Naive thymus-derived CD4-positive, alpha-beta T cell (primary cell): ENCODE measurements at regions not wholly inside any gene's neighbourhood (a gene's known extent, or its start where the extent isn't known, plus 50 kb on each side); places are given as distances from the start of the nearest gene placed in this dataset.

ENCODE experiments used
- ATAC-seq: fragments of 150-1000 bp; cut with Tn5 transposase; 2 replicates; pipeline ENCODE4 v1.10.0; 2021; ENCODE audit warnings: mild to moderate bottlenecking, moderate library complexity
- CTCF ChIA-PET: fragments of 350-600 bp; sonication (Branson Sonifier 250); formaldehyde crosslinking; loops from one replicate; lab custom pipeline; 2021; ENCODE audit warnings: antibody characterized with exemption; lab: Charles Lee
- POLR2A ChIA-PET: fragments of 350-600 bp; sonication (Branson Sonifier 250); formaldehyde crosslinking; loops from one replicate; lab custom pipeline; 2021; ENCODE audit warnings: antibody characterized with exemption, inconsistent platforms; lab: Charles Lee
- DNase-seq, 9 donors: peaks; one replicate each; pipeline versions ENCODE4 v3.0.0 to v3.0.0-alpha.2; 2020 to 2022; ENCODE audit warnings: mixed read lengths in 1 of 9
- H3K27ac ChIP-seq: one replicate; pipeline ENCODE4 v1.7.0; 2013; ENCODE audit warnings: mild to moderate bottlenecking, low read depth, low read length, moderate library complexity
- H3K27me3 ChIP-seq, 2 donors: one replicate each; pipeline ENCODE4 v1.7.0; 2013; ENCODE audit warnings: low read length in 2 of 2, mild to moderate bottlenecking in 2 of 2, moderate library complexity in 2 of 2; ENCODE audit not compliant: control insufficient read depth in 2 of 2, insufficient read depth in 2 of 2
- H3K36me3 ChIP-seq, 3 experiments: 1 replicate in 2 of 3; 2 replicates in 1 of 3; pipeline ENCODE4 v1.7.0; 2013; ENCODE audit warnings: low read length in 3 of 3, mild to moderate bottlenecking in 3 of 3, moderate library complexity in 1 of 3; ENCODE audit not compliant: insufficient read depth in 3 of 3, control insufficient read depth in 2 of 3
- H3K4me1 ChIP-seq, 2 donors: one replicate each; pipeline ENCODE4 v1.7.0; 2013; ENCODE audit warnings: low read length in 2 of 2, mild to moderate bottlenecking in 2 of 2, moderate library complexity in 1 of 2; ENCODE audit not compliant: control insufficient read depth in 2 of 2, insufficient read depth in 2 of 2
- H3K4me3 ChIP-seq: 2 replicates; pipeline ENCODE4 v1.7.0; 2013; ENCODE audit warnings: mild to moderate bottlenecking, low read length
- H3K9me3 ChIP-seq, 3 experiments: 1 replicate in 2 of 3; 2 replicates in 1 of 3; pipeline ENCODE4 v1.7.0; 2013; ENCODE audit warnings: low read length in 3 of 3; ENCODE audit not compliant: control insufficient read depth in 2 of 3
- H3K27ac Mint-ChIP-seq, 9 donors: one replicate each; pipeline ENCODE4 v1.8.0; 2020 to 2022; ENCODE audit warnings: mixed read lengths in 9 of 9, mild to moderate bottlenecking in 8 of 9, moderate library complexity in 5 of 9, inconsistent platforms in 2 of 9
- H3K27me3 Mint-ChIP-seq, 5 donors: one replicate each; pipeline ENCODE4 v1.8.0; 2021 to 2022; ENCODE audit warnings: mixed read lengths in 5 of 5, mild to moderate bottlenecking in 1 of 5
- H3K36me3 Mint-ChIP-seq, 5 donors: one replicate each; pipeline ENCODE4 v1.8.0; 2020 to 2022; ENCODE audit warnings: mixed read lengths in 5 of 5, mild to moderate bottlenecking in 3 of 5, inconsistent platforms in 1 of 5
- H3K4me1 Mint-ChIP-seq, 7 donors: one replicate each; pipeline ENCODE4 v1.8.0; 2020 to 2022; ENCODE audit warnings: mixed read lengths in 7 of 7, mild to moderate bottlenecking in 3 of 7, inconsistent platforms in 1 of 7
- H3K4me3 Mint-ChIP-seq, 10 donors: one replicate each; pipeline ENCODE4 v1.8.0; 2020 to 2022; ENCODE audit warnings: mild to moderate bottlenecking in 10 of 10, mixed read lengths in 10 of 10, moderate library complexity in 6 of 10, inconsistent platforms in 2 of 10
- H3K9me3 Mint-ChIP-seq, 11 donors: one replicate each; pipeline ENCODE4 v1.8.0; 2020 to 2022; ENCODE audit warnings: mixed read lengths in 11 of 11, mild to moderate bottlenecking in 4 of 11, inconsistent platforms in 1 of 11, moderate library complexity in 1 of 11
- intact Hi-C, 2 donors: fragments of 100-400 bp; cut with micrococcal nuclease; formaldehyde crosslinking; loops; one replicate each; pipeline ENCODE4 v1.15.1; 2023

GRCh38 chr4:10276152-10276551 lies 159.6 kb upstream of the WDR1 start:
- intact Hi-C loops, result no loop called here
- no peak overlapping the region for H3K27ac Mint-ChIP-seq
- DNase-seq (no peak), ATAC-seq (no peak)
- POLR2A ChIA-PET, result no interaction called here
- H3K9me3 Mint-ChIP-seq, result no peaks in the 10 kb centered on the region
- no peak overlapping the region for H3K4me3 Mint-ChIP-seq
- Histone ChIP-seq H3K27ac (no peak overlapping the region), H3K4me3 (no peak overlapping the region), H3K9me3 (no peaks in the 10 kb centered on the region), H3K4me1 (no peaks in the 10 kb centered on the region), H3K27me3 (no peaks in the 10 kb centered on the region), H3K36me3 (no peaks in the 10 kb centered on the region)
- CTCF ChIA-PET, result interaction anchor here (0.6 kb wide), 1 partner anchor 86 kb away, joined by 3 read pairs; no protein-coding TSS in a partner anchor
- peaks cover 0 to 3% (median 0%) of the 10 kb centered on the region in 5 donors for H3K27me3 Mint-ChIP-seq
- H3K36me3 Mint-ChIP-seq, result no peaks in the 10 kb centered on the region
- no peaks in the 10 kb centered on the region for H3K4me1 Mint-ChIP-seq

DNA sequence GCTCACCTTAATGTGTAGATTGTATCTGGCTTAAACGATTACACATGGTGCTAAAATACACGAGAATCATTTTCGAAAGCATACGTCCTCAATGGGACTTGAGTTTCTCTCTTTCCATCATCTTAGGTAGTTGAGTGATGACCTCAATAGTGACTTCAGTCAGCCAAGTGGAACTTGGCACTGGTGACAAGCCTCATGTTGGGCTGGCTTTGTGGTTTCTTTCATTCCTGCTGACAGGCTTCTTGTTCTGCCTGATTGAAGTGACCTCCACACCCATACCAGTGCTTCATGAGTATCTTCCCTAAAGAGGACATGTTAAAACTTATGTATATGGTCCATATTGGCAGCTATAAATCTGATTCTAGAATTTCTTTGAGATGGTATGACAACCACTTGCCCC lies 159.1 kb upstream of the WDR1 start:
- Histone ChIP-seq H3K9me3 (no peaks in the 10 kb centered on the region), H3K27me3 (no peaks in the 10 kb centered on the region), H3K27ac (no peak overlapping the region), H3K4me3 (no peak overlapping the region), H3K36me3 (no peaks in the 10 kb centered on the region), H3K4me1 (no peaks in the 10 kb centered on the region)
- no peaks in the 10 kb centered on the region for H3K9me3 Mint-ChIP-seq
- H3K27me3 Mint-ChIP-seq, result peaks cover 0 to 3% (median 0%) of the 10 kb centered on the region in 5 donors
- CTCF ChIA-PET, result no interaction called here
- no peak overlapping the region for H3K27ac Mint-ChIP-seq
- H3K36me3 Mint-ChIP-seq, result no peaks in the 10 kb centered on the region
- no peak for ATAC-seq
- H3K4me1 Mint-ChIP-seq, result no peaks in the 10 kb centered on the region
- DNase-seq, result no peak
- intact Hi-C loops, result no loop called here
- POLR2A ChIA-PET, result no interaction called here
- H3K4me3 Mint-ChIP-seq, result no peak overlapping the region

GRCh38 chr4:10273030-10273429 lies 156.4 kb upstream of the WDR1 start:
- no peaks in the 10 kb centered on the region for H3K36me3 Mint-ChIP-seq
- ATAC-seq, result no peak
- H3K36me3 ChIP-seq, result no peaks in the 10 kb centered on the region
- H3K27me3 Mint-ChIP-seq, result peaks cover 0 to 3% (median 0%) of the 10 kb centered on the region in 5 donors
- no peak overlapping the region for H3K4me3 ChIP-seq
- DNase-seq, result no peak
- ChIA-PET POLR2A (no interaction called here), CTCF (no interaction called here)
- no peak overlapping the region for H3K27ac ChIP-seq
- H3K4me1 Mint-ChIP-seq, result no peaks in the 10 kb centered on the region
- H3K27me3 ChIP-seq, result no peaks in the 10 kb centered on the region
- intact Hi-C loops, result no loop called here
- H3K9me3 Mint-ChIP-seq, result no peaks in the 10 kb centered on the region
- H3K4me3 Mint-ChIP-seq, result no peak overlapping the region
- no peak overlapping the region for H3K27ac Mint-ChIP-seq
- H3K9me3 ChIP-seq, result no peaks in the 10 kb centered on the region
- H3K4me1 ChIP-seq, result no peaks in the 10 kb centered on the region

- Histone ChIP-seq H3K4me3 (no peak overlapping the region), H3K27me3 (no peaks in the 10 kb centered on the region), H3K27ac (no peak overlapping the region), H3K9me3 (no peaks in the 10 kb centered on the region), H3K36me3 (no peaks in the 10 kb centered on the region), H3K4me1 (no peaks in the 10 kb centered on the region)
- ATAC-seq (no peak), DNase-seq (no peak)
- CTCF ChIA-PET, result no interaction called here
- no peaks in the 10 kb centered on the region for H3K4me1 Mint-ChIP-seq
- intact Hi-C loops, result no loop called here
- no peaks in the 10 kb centered on the region for H3K36me3 Mint-ChIP-seq
- H3K27me3 Mint-ChIP-seq, result peaks cover 0 to 3% (median 0%) of the 10 kb centered on the region in 5 donors
- no peak overlapping the region for H3K4me3 Mint-ChIP-seq
- H3K9me3 Mint-ChIP-seq, result no peaks in the 10 kb centered on the region
- H3K27ac Mint-ChIP-seq, result no peak overlapping the region
- POLR2A ChIA-PET, result no interaction called here
Measured at GRCh38 chr4:10272511-10272910, 155.9 kb upstream of the WDR1 start.

DNA sequence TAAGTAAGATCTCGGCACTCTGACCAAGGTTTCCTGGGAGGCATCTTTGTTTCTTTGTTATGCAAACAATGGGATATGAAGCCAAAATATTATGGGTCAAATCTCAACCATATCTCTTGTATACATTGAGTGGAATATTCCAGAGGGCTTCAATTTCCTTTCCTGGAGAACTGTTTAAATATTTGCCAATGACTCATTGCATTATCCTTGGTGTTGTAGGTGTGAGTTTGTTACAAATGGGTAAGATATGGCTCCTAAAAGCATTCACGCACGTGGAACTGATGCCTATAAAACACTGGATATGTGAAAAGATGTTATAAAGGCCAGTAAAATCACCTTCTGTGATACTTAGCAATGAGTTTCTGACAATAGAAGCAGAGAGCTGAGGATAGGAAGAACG lies 150.5 kb upstream of the WDR1 start:
- H3K4me1 ChIP-seq, result no peaks in the 10 kb centered on the region
- no peak overlapping the region for H3K27ac Mint-ChIP-seq
- H3K9me3 ChIP-seq, result no peaks in the 10 kb centered on the region
- intact Hi-C loops, result no loop called here
- H3K4me3 ChIP-seq, result no peak overlapping the region
- no peaks in the 10 kb centered on the region for H3K4me1 Mint-ChIP-seq
- CTCF ChIA-PET, result no interaction called here
- H3K9me3 Mint-ChIP-seq, result peaks cover 0 to 3% (median 0%) of the 10 kb centered on the region in 11 donors
- H3K4me3 Mint-ChIP-seq, result no peak overlapping the region
- no peak overlapping the region for H3K27ac ChIP-seq
- no peaks in the 10 kb centered on the region for H3K36me3 Mint-ChIP-seq
- no peaks in the 10 kb centered on the region for H3K36me3 ChIP-seq
- no peaks in the 10 kb centered on the region for H3K27me3 Mint-ChIP-seq
- no peaks in the 10 kb centered on the region for H3K27me3 ChIP-seq
- POLR2A ChIA-PET, result no interaction called here
- ATAC-seq, result no peak
- no peak for DNase-seq

DNA sequence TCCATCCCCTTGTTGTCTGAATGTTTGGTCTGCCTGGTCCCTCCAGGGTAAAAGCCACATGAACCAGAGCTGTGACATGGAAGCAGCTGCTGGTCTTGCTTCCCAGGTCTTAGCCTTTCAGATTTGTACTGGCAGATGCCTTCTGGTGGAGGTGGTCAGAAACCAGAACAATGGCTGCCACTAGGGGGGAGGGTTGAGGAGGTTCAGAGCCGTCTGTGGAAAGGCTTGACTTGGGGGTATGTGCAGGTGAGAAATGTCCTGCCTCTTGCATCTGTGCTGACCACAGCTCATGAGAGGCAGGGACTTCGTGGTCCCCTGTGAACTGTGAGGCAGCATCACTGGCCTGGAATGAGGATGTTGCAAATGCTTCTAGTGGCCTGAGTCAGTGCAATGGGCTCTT lies 144.2 kb upstream of the WDR1 start:
- Histone ChIP-seq H3K27ac (no peak overlapping the region), H3K36me3 (no peaks in the 10 kb centered on the region), H3K27me3 (no peaks in the 10 kb centered on the region), H3K4me3 (no peak overlapping the region), H3K4me1 (no peaks in the 10 kb centered on the region), H3K9me3 (no peaks in the 10 kb centered on the region)
- DNase-seq (no peak), ATAC-seq (no peak)
- Mint-ChIP-seq H3K9me3 (peaks cover 0 to 3% (median 0%) of the 10 kb centered on the region in 11 donors), H3K27ac (peak overlapping the region in 1 of 9 donors; percentile 23), H3K4me1 (no peaks in the 10 kb centered on the region), H3K36me3 (peaks cover 0 to 7% (median 0%) of the 10 kb centered on the region in 5 donors), H3K4me3 (no peak overlapping the region), H3K27me3 (peaks cover 0 to 11% (median 0%) of the 10 kb centered on the region in 5 donors)
- CTCF ChIA-PET, result no interaction called here
- intact Hi-C loops, result no loop called here
- POLR2A ChIA-PET, result no interaction called here

DNA sequence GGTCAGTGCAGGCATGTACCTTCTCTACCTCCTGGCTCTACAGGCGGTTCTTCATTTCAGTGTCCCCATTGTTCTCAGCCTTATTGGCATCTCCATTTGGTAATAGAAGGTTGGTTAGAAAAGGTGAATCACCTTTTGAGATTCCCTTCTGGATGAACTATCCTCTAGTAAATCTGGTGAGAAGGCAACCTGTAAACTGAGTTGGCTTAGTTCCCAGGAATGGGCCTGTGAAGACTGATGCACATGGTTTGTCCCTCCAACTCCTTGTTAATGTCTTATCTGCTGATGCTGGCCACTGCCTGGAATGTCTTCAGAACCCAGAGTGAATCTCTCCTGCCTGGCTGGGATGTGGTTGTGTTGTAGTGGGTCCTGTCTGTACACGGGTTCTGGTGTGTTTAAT lies 143.4 kb upstream of the WDR1 start:
- intact Hi-C loops, result no loop called here
- no peaks in the 10 kb centered on the region for H3K27me3 ChIP-seq
- Mint-ChIP-seq H3K27ac (no peak overlapping the region), H3K36me3 (peaks cover 0 to 7% (median 0%) of the 10 kb centered on the region in 5 donors), H3K27me3 (peaks cover 0 to 11% (median 3%) of the 10 kb centered on the region in 5 donors), H3K4me1 (no peaks in the 10 kb centered on the region), H3K9me3 (peaks cover 0 to 3% (median 0%) of the 10 kb centered on the region in 11 donors), H3K4me3 (no peak overlapping the region)
- CTCF ChIA-PET, result interaction anchor here (0.7 kb wide), 1 partner anchor 59 kb away, joined by 3 read pairs; no protein-coding TSS in a partner anchor
- no peaks in the 10 kb centered on the region for H3K9me3 ChIP-seq
- ATAC-seq, result no peak
- H3K36me3 ChIP-seq, result no peaks in the 10 kb centered on the region
- no peaks in the 10 kb centered on the region for H3K4me1 ChIP-seq
- POLR2A ChIA-PET, result no interaction called here
- DNase-seq, result no peak
- H3K4me3 ChIP-seq, result no peak overlapping the region
- no peak overlapping the region for H3K27ac ChIP-seq
